ENCODE measurements at regions not wholly inside any gene's neighbourhood (a gene's known extent, or its start where the extent isn't known, plus 50 kb on each side); places are given as distances from the start of the nearest gene placed in this dataset.

- Histone ChIP-seq H2BK20ac (ENCODE audit: low read depth, low read length, poor library complexity, severe bottlenecking) (no peak overlapping the region), H4K5ac (ENCODE audit: insufficient read length, low read depth, low read length) (no peak overlapping the region), H4K8ac (replicated peaks; ENCODE audit: insufficient read length, low read depth, low read length) (no peak overlapping the region), H2BK120ac (ENCODE audit: low read depth, low read length, poor library complexity, severe bottlenecking) (no peak overlapping the region), H3K4me1 (ENCODE audit: insufficient read depth, low read length) (no peaks in the 10 kb centered on the region), H2BK12ac (ENCODE audit: insufficient read length, low read depth, low read length) (no peak overlapping the region), H2AFZ (ENCODE audit: low read length) (no peak overlapping the region), H2BK15ac (ENCODE audit: low read depth, low read length) (no peak overlapping the region), H3K23me2 (ENCODE audit: insufficient read length, low read depth, low read length, poor library complexity, severe bottlenecking) (no peaks in the 10 kb centered on the region), H3K9ac (ENCODE audit: extremely low read depth, insufficient read length, low read length) (no peak overlapping the region), H3K79me1 (ENCODE audit: insufficient read depth, low read depth, low read length, poor library complexity, severe bottlenecking) (no peaks in the 10 kb centered on the region), H2BK5ac (ENCODE audit: insufficient read length, low read length) (no peak overlapping the region), H3T11ph (ENCODE audit: low read length) (no peak overlapping the region), H3K4me2 (ENCODE audit: insufficient read depth, insufficient read length, low read length) (no peak overlapping the region), H3K27me3 (ENCODE audit: insufficient read depth, low read length) (no peaks in the 10 kb centered on the region), H3K14ac (ENCODE audit: insufficient read depth, low read length) (no peak overlapping the region), H3K18ac (ENCODE audit: insufficient read length, low read depth, low read length) (no peak overlapping the region), H4K91ac (ENCODE audit: insufficient read length, low read depth, low read length) (no peak overlapping the region), H3K4ac (ENCODE audit: low read depth, low read length) (no peak overlapping the region), H3K56ac (ENCODE audit: insufficient read length, low read depth, low read length) (no peak overlapping the region), H3K9me3 (ENCODE audit: control insufficient read depth, low read depth, low read length) (no peaks in the 10 kb centered on the region), H4K20me1 (ENCODE audit: control insufficient read depth, insufficient read depth, insufficient read length) (no peaks in the 10 kb centered on the region), H3K79me2 (ENCODE audit: insufficient read depth, low read length) (no peaks in the 10 kb centered on the region), H2AK5ac (ENCODE audit: insufficient read length, low read length) (no peak overlapping the region), H3K23ac (ENCODE audit: insufficient read length, low read depth, low read length) (no peak overlapping the region), H3K27ac (ENCODE audit: insufficient read length, low read depth, low read length) (no peak overlapping the region)
- Mint-ChIP-seq H3K27me3 (ENCODE audit: low read depth) (no peaks in the 10 kb centered on the region), H3K9me3 (peaks cover 0 to 2% of the 10 kb centered on the region in 2 experiments; a peak in 1 of 5 replicates), H3K36me3 (ENCODE audit: insufficient read depth in 1 of 3, low read depth in 3 of 3) (no peaks in the 10 kb centered on the region), H3K27ac (no peak overlapping the region), H3K4me1 (peaks cover 3 to 4% of the 10 kb centered on the region in 2 experiments; a peak in 2 of 4 replicates), H3K4me3 (no peak overlapping the region)
- TF ChIP-seq, protein P1, sequence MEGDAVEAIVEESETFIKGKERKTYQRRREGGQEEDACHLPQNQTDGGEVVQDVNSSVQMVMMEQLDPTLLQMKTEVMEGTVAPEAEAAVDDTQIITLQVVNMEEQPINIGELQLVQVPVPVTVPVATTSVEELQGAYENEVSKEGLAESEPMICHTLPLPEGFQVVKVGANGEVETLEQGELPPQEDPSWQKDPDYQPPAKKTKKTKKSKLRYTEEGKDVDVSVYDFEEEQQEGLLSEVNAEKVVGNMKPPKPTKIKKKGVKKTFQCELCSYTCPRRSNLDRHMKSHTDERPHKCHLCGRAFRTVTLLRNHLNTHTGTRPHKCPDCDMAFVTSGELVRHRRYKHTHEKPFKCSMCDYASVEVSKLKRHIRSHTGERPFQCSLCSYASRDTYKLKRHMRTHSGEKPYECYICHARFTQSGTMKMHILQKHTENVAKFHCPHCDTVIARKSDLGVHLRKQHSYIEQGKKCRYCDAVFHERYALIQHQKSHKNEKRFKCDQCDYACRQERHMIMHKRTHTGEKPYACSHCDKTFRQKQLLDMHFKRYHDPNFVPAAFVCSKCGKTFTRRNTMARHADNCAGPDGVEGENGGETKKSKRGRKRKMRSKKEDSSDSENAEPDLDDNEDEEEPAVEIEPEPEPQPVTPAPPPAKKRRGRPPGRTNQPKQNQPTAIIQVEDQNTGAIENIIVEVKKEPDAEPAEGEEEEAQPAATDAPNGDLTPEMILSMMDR (conservative IDR thresholded peaks at IDR 0.05) = no peak
- DNase-seq = no peak
- WGBS (ENCODE audit: extremely low coverage, insufficient read length, low lambda C conversion rate) = no CpG with 5 or more reads among the region's 1 CpG
These were observed 103.7 kb upstream of the RFX3 start for GRCh38 chr9:3629495-3629894.

All from H9 (cell line).